Caco-2 (cell line): ENCODE measurements at regions not wholly inside any gene's neighbourhood (a gene's known extent, or its start where the extent isn't known, plus 50 kb on each side); places are given as distances from the start of the nearest gene placed in this dataset.

Experiments
- BruUV-seq: library from RNA; stranded (reverse); fragments of 400-500 nt; replicated peaks from 2 replicates; lab custom pipeline; 2021; lab: Mats Ljungman, UMichigan
- CTCF ChIA-PET: fragments of 300-600 bp; sonication (Branson Sonifier 250); formaldehyde crosslinking; loops from one replicate; lab custom pipeline; 2022; ENCODE audit warnings: antibody characterized with exemption; lab: Charles Lee
- POLR2A ChIA-PET: fragments of 300-600 bp; sonication (Branson Sonifier 250); formaldehyde crosslinking; loops from one replicate; lab custom pipeline; 2022; ENCODE audit warnings: antibody characterized with exemption; lab: Charles Lee
- DNase-seq, 2 experiments: peaks; one replicate each; pipeline versions ENCODE4 v3.0.0 to v3.0.0-alpha.2; 2020 to 2022
- H3K27me3 ChIP-seq: replicated peaks from 2 replicates; pipeline ENCODE4 v1.6.0; 2011; ENCODE audit warnings: low read length; ENCODE audit not compliant: control insufficient read depth, insufficient read depth
- H3K36me3 ChIP-seq: 2 replicates; pipeline ENCODE4 v1.5.1; 2011; ENCODE audit warnings: low read length; ENCODE audit not compliant: control insufficient read depth, insufficient read depth
- H3K4me1 ChIP-seq: fragments of 250-450 bp; sonication (Bioruptor Pico); 2 replicates; pipeline ENCODE4 v1.5.1; 2020; ENCODE audit warnings: mild to moderate bottlenecking
- H3K4me3 ChIP-seq: 2 replicates; pipeline ENCODE4 v1.5.1; 2011; ENCODE audit warnings: low read depth, mild to moderate bottlenecking, control low read depth, low read length
- H3K9me3 ChIP-seq: fragments of 250-450 bp; sonication (Bioruptor Pico); 2 replicates; pipeline ENCODE4 v1.5.1; 2020; ENCODE audit warnings: mild to moderate bottlenecking, moderate library complexity
- H3K27ac Mint-ChIP-seq: one replicate; pipeline ENCODE4 v1.8.0; 2022; ENCODE audit warnings: mixed read lengths; ENCODE audit not compliant: unreplicated experiment
- H3K27me3 Mint-ChIP-seq: one replicate; pipeline ENCODE4 v1.8.0; 2022; ENCODE audit warnings: mixed read lengths; ENCODE audit not compliant: insufficient read depth, unreplicated experiment
- H3K36me3 Mint-ChIP-seq: one replicate; pipeline ENCODE4 v1.8.0; 2022; ENCODE audit warnings: mild to moderate bottlenecking, mixed read lengths; ENCODE audit not compliant: insufficient read depth, unreplicated experiment
- H3K4me1 Mint-ChIP-seq: one replicate; pipeline ENCODE4 v1.8.0; 2022; ENCODE audit warnings: low read depth, mixed read lengths; ENCODE audit not compliant: unreplicated experiment
- H3K4me3 Mint-ChIP-seq: one replicate; pipeline ENCODE4 v1.8.0; 2022; ENCODE audit warnings: mild to moderate bottlenecking, moderate library complexity, mixed read lengths; ENCODE audit not compliant: unreplicated experiment
- H3K9me3 Mint-ChIP-seq: one replicate; pipeline ENCODE4 v1.8.0; 2022; ENCODE audit warnings: mixed read lengths; ENCODE audit not compliant: unreplicated experiment
- intact Hi-C: fragments of 100-400 bp; cut with micrococcal nuclease; formaldehyde crosslinking; loops from one replicate; pipeline ENCODE4 v1.10.0; 2022; ENCODE audit not compliant: unreplicated experiment
- TF ChIP-seq, protein P1 (sequence below), 2 experiments: fragments of 200-600 bp in 1 of 2; IDR thresholded peaks; 1 replicate in 1 of 2; 2 replicates in 1 of 2; pipeline versions ENCODE4 v1.5.1 to v1.8.0; 2011 to 2022; ENCODE audit warnings: antibody characterized with exemption in 1 of 2, control low read depth in 1 of 2, inconsistent platforms in 1 of 2, low read depth in 1 of 2, low read length in 1 of 2, mild to moderate bottlenecking in 1 of 2, moderate library complexity in 1 of 2; ENCODE audit not compliant: insufficient read depth in 1 of 2, severe bottlenecking in 1 of 2, unreplicated experiment in 1 of 2

DNA sequence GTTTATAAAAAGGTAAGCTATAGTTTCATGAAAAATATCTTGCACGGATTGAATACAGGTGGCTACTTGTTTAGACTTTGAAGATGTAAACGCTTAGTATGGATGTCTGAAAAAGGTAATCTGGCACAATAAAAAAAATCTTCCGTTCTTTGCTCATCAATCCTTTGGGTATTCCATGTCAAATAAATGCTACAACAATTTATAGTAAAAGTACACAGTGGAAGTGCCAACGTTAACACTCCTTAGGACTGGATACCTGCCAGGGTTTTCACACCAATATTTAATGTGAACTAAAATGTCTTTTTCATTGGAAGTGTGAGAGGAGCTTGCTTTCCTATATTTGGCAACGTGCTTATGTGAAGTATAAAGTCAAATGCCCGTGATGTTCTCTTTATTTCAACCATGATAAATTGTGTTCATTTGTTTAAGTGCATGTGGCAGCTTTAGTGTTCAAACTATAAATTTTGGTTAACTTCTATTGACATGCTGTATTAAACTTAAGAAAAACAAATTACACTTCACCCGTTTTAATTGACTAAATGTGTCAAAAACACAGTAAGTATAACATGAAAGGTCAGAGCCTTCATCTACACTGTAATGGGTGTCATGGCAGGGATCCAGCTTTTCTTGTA lies 121.7 kb upstream of the HAND2 start:
- Histone ChIP-seq H3K4me3 (no peak overlapping the region), H3K36me3 (no peaks in the 10 kb centered on the region), H3K9me3 (no peaks in the 10 kb centered on the region), H3K27me3 (no peaks in the 10 kb centered on the region), H3K4me1 (no peaks in the 10 kb centered on the region)
- Mint-ChIP-seq H3K4me3 (no peak overlapping the region), H3K27me3 (peaks cover 3% of the 10 kb centered on the region), H3K9me3 (no peaks in the 10 kb centered on the region), H3K4me1 (no peaks in the 10 kb centered on the region), H3K27ac (no peak overlapping the region), H3K36me3 (no peaks in the 10 kb centered on the region)
- ChIA-PET CTCF (no interaction called here), POLR2A (no interaction called here)
- DNase-seq = no peak
- intact Hi-C loops = no loop called here
- BruUV-seq = no TSS peak
- TF ChIP-seq, protein P1, sequence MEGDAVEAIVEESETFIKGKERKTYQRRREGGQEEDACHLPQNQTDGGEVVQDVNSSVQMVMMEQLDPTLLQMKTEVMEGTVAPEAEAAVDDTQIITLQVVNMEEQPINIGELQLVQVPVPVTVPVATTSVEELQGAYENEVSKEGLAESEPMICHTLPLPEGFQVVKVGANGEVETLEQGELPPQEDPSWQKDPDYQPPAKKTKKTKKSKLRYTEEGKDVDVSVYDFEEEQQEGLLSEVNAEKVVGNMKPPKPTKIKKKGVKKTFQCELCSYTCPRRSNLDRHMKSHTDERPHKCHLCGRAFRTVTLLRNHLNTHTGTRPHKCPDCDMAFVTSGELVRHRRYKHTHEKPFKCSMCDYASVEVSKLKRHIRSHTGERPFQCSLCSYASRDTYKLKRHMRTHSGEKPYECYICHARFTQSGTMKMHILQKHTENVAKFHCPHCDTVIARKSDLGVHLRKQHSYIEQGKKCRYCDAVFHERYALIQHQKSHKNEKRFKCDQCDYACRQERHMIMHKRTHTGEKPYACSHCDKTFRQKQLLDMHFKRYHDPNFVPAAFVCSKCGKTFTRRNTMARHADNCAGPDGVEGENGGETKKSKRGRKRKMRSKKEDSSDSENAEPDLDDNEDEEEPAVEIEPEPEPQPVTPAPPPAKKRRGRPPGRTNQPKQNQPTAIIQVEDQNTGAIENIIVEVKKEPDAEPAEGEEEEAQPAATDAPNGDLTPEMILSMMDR (IDR thresholded peaks at IDR 0.05; ENCODE audit: insufficient read depth in 1 of 2, low read depth in 1 of 2, low read length in 1 of 2, severe bottlenecking in 1 of 2, unreplicated experiment in 1 of 2) = no peak

DNA sequence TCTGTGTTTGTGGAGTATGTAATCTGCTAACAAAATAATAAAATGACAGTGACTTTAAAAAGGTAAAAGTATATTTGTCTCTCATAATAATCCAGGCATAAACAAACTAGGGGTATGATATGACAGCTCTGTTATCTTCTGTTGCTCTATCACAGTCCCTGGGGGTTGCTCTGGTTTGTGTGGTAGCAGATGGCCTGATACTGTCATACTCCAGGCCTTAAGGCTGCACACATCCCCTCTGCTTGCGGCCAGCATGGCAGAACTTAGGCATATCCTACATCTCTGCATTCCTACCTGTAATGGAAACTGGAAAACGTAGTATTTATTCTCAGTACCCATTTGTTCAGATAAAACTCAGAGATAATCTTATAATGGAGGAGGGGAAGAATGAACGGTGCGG lies 117.9 kb upstream of the HAND2 start:
- H3K27me3 Mint-ChIP-seq = peaks cover 3% of the 10 kb centered on the region
- Histone ChIP-seq H3K36me3 (no peaks in the 10 kb centered on the region), H3K9me3 (no peaks in the 10 kb centered on the region), H3K4me1 (no peaks in the 10 kb centered on the region), H3K4me3 (no peak overlapping the region), H3K27me3 (no peaks in the 10 kb centered on the region)
- no peaks in the 10 kb centered on the region for H3K36me3 Mint-ChIP-seq
- H3K9me3 Mint-ChIP-seq = no peaks in the 10 kb centered on the region
- no peak for DNase-seq
- H3K4me1 Mint-ChIP-seq = no peaks in the 10 kb centered on the region
- ChIA-PET CTCF (no interaction called here), POLR2A (no interaction called here)
- H3K4me3 Mint-ChIP-seq = no peak overlapping the region
- no peak overlapping the region for H3K27ac Mint-ChIP-seq
- BruUV-seq = no TSS peak
- intact Hi-C loops = no loop called here
- TF ChIP-seq, protein P1 (IDR thresholded peaks at IDR 0.05; ENCODE audit: insufficient read depth in 1 of 2, low read depth in 1 of 2, low read length in 1 of 2, severe bottlenecking in 1 of 2, unreplicated experiment in 1 of 2) = no peak

DNA sequence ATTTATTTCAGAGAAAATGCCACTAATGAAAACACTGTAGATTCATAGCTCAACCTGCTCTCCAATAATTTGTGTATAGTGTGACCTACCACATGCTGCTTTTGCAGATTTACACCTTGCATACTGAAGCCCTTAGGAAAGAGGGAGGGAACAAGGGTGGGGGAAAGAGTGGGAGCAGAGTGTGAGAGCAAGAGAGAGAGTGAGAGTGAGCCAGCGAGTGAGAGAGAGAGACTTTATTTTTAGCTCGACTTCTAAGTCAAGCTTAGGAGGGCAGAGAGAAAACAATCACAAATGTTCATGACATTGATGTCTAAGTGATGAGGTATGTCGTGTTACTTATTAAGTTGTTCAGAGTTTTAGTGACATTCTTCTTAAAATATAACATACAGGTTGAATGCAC lies 112.5 kb upstream of the HAND2 start:
- ChIA-PET CTCF (no interaction called here), POLR2A (no interaction called here)
- no peaks in the 10 kb centered on the region for H3K27me3 Mint-ChIP-seq
- H3K27ac Mint-ChIP-seq = no peak overlapping the region
- no peaks in the 10 kb centered on the region for H3K36me3 Mint-ChIP-seq
- TF ChIP-seq, protein P1 (IDR thresholded peaks at IDR 0.05; ENCODE audit: insufficient read depth in 1 of 2, low read depth in 1 of 2, low read length in 1 of 2, severe bottlenecking in 1 of 2, unreplicated experiment in 1 of 2) = no peak
- H3K9me3 Mint-ChIP-seq = no peaks in the 10 kb centered on the region
- no peaks in the 10 kb centered on the region for H3K4me1 Mint-ChIP-seq
- DNase-seq = no peak
- no peak overlapping the region for H3K4me3 ChIP-seq
- intact Hi-C loops = no loop called here
- BruUV-seq = no TSS peak
- H3K4me1 ChIP-seq = no peaks in the 10 kb centered on the region
- no peaks in the 10 kb centered on the region for H3K36me3 ChIP-seq
- no peaks in the 10 kb centered on the region for H3K9me3 ChIP-seq
- no peaks in the 10 kb centered on the region for H3K27me3 ChIP-seq
- no peak overlapping the region for H3K4me3 Mint-ChIP-seq
